WTC11 (cell line): ENCODE measurements at regions not wholly inside any gene's neighbourhood (a gene's known extent, or its start where the extent isn't known, plus 50 kb on each side); places are given as distances from the start of the nearest gene placed in this dataset.

Source experiments
- ATAC-seq: fragments of 200-7000 bp; cut with Tn5 transposase; 2 replicates; pipeline ENCODE4 v1.10.0; 2021; ENCODE audit warnings: mild to moderate bottlenecking, moderate library complexity
- CTCF ChIA-PET: fragments of 300-600 bp; sonication (Branson Sonifier 250); formaldehyde crosslinking; loops from one replicate; lab custom pipeline; 2021; ENCODE audit warnings: antibody characterized with exemption; lab: Charles Lee
- POLR2A ChIA-PET: fragments of 350-600 bp; sonication (Branson Sonifier 250); formaldehyde crosslinking; loops from one replicate; lab custom pipeline; 2021; ENCODE audit warnings: antibody characterized with exemption; lab: Charles Lee
- DNase-seq: peaks from one replicate; pipeline ENCODE4 v3.0.0; 2021; ENCODE audit warnings: low spot score
- H3K27ac Mint-ChIP-seq: 2 replicates; pipeline ENCODE4 v1.8.0; 2021; ENCODE audit warnings: mixed read lengths
- H3K27me3 Mint-ChIP-seq: 2 replicates; pipeline ENCODE4 v1.8.0; 2021; ENCODE audit warnings: low read depth, mild to moderate bottlenecking, moderate library complexity, mixed read lengths
- H3K36me3 Mint-ChIP-seq: 2 replicates; pipeline ENCODE4 v1.8.0; 2021; ENCODE audit warnings: mixed read lengths
- H3K4me1 Mint-ChIP-seq: 2 replicates; pipeline ENCODE4 v1.8.0; 2022; ENCODE audit warnings: mixed read lengths
- H3K4me3 Mint-ChIP-seq: 2 replicates; pipeline ENCODE4 v1.8.0; 2021; ENCODE audit warnings: mild to moderate bottlenecking, moderate library complexity, mixed read lengths
- H3K9me3 Mint-ChIP-seq: 2 replicates; pipeline ENCODE4 v1.8.0; 2021; ENCODE audit warnings: mixed read lengths
- ETV6 ChIP-seq: sonication (generic); formaldehyde crosslinking; IDR thresholded peaks from 2 replicates; pipeline ENCODE4 v1.8.1; 2022; ENCODE audit warnings: mild to moderate bottlenecking, missing genetic modification reagents
- GTF2I ChIP-seq: fragments of 250-450 bp; sonication (Bioruptor Pico); conservative IDR thresholded peaks from 2 replicates; pipeline ENCODE4 v1.4.0; 2021; ENCODE audit warnings: mild to moderate bottlenecking
- JAZF1 ChIP-seq: fragments of 250-450 bp; sonication (Bioruptor Pico); IDR thresholded peaks from 2 replicates; pipeline ENCODE4 v1.9.0; 2021; ENCODE audit warnings: moderate library complexity, mild to moderate bottlenecking, inconsistent platforms
- SMAD4 ChIP-seq: sonication (generic); formaldehyde crosslinking; IDR thresholded peaks from 2 replicates; pipeline ENCODE4 v1.8.0; 2022; ENCODE audit warnings: mild to moderate bottlenecking, missing genetic modification reagents
- SOX15 ChIP-seq: fragments of 250-450 bp; sonication (Bioruptor Pico); IDR thresholded peaks from 2 replicates; pipeline ENCODE4 v1.9.0; 2021; ENCODE audit warnings: mild to moderate bottlenecking
- TCF7 ChIP-seq: sonication (generic); formaldehyde crosslinking; IDR thresholded peaks from 2 replicates; pipeline ENCODE4 v1.8.0; 2022; ENCODE audit warnings: mild to moderate bottlenecking, low read depth, missing genetic modification reagents, moderate library complexity
- ZNF138 ChIP-seq: sonication (generic); formaldehyde crosslinking; conservative IDR thresholded peaks from 2 replicates; pipeline ENCODE4 v1.8.1; 2022; ENCODE audit warnings: mild to moderate bottlenecking, moderate library complexity, missing genetic modification reagents
- ZNF416 ChIP-seq: fragments of 250-450 bp; sonication (Bioruptor Pico); IDR thresholded peaks from 2 replicates; pipeline ENCODE4 v1.9.0; 2021; ENCODE audit warnings: mild to moderate bottlenecking, inconsistent platforms
- TF ChIP-seq, protein P1 (sequence below): sonication (generic); formaldehyde crosslinking; IDR thresholded peaks from 2 replicates; pipeline ENCODE4 v1.8.0; 2023; ENCODE audit warnings: mild to moderate bottlenecking, missing genetic modification reagents
- TF ChIP-seq, protein P2 (sequence below): sonication (generic); formaldehyde crosslinking; IDR thresholded peaks from 2 replicates; pipeline ENCODE4 v1.8.1; 2022; ENCODE audit warnings: low read depth, mild to moderate bottlenecking, moderate library complexity, missing genetic modification reagents, borderline replicate concordance
- TF ChIP-seq, protein P3 (sequence below): sonication (generic); formaldehyde crosslinking; IDR thresholded peaks from 2 replicates; pipeline ENCODE4 v1.8.0; 2022; ENCODE audit warnings: mild to moderate bottlenecking, missing genetic modification reagents
- TF ChIP-seq, protein P4 (sequence below): sonication (generic); formaldehyde crosslinking; IDR thresholded peaks from 2 replicates; pipeline ENCODE4 v1.8.1; 2023; ENCODE audit warnings: mild to moderate bottlenecking, missing genetic modification reagents, moderate library complexity
- TF ChIP-seq, protein P5 (sequence below): sonication (generic); formaldehyde crosslinking; IDR thresholded peaks from 2 replicates; pipeline ENCODE4 v1.8.1; 2023; ENCODE audit warnings: mild to moderate bottlenecking, missing genetic modification reagents, moderate library complexity
- TF ChIP-seq, protein P6 (sequence below): fragments of 250-450 bp; sonication (Bioruptor Pico); IDR thresholded peaks from 2 replicates; pipeline ENCODE4 v1.9.0; 2021; ENCODE audit warnings: mild to moderate bottlenecking
- TF ChIP-seq, protein P7 (sequence below): fragments of 250-450 bp; sonication (Bioruptor Pico); IDR thresholded peaks from 2 replicates; pipeline ENCODE4 v2.1.2; 2022; ENCODE audit warnings: mild to moderate bottlenecking, moderate library complexity
- TF ChIP-seq, protein P8 (sequence below): sonication (generic); formaldehyde crosslinking; IDR thresholded peaks from 2 replicates; pipeline ENCODE4 v1.8.1; 2023; ENCODE audit warnings: mild to moderate bottlenecking, missing genetic modification reagents

DNA sequence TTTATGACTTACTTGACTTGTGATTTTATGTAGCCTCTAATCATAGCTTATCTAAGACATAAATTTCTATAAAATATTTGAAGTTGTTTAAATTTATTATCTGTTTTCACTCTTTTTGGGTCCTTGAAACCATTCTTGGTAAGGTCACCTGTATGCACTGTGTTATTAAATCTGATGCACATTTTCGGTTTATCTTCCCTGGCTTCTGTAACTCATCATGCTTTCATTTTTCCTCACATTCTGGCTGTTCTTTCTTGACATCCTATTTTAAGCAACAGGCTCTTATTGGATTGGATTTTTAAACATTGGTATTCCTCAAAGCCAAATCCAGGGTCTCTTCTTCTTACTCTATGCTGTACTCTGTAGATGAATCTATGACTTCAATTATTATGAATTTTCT is 341.6 kb downstream of the TGFB2 start (continued):
- TF ChIP-seq ZNF138 (CRISPR knock-in tag) (no peak), TCF7 (no peak), SMAD4 (CRISPR knock-in tag) (no peak)

DNA sequence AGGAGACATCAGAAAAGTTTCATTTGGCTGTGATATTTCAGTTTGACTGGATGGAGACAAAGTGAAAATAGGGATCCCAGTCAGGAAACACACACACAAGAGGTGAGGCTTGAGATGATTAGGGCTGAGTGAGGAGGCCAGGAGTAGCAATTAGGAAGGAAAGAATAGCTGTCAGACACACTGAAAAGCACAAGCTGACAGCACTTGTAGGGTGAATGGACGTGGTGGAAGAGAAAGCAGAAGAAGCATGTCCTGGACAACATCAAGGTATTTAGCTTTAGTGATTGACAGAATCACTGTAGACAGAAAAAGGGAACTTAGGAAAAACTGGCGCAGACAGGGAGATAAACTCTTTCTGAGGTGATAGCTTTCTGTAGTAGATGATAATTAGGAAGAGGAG is 347.7 kb downstream of the TGFB2 start:
- TF ChIP-seq, protein P1, sequence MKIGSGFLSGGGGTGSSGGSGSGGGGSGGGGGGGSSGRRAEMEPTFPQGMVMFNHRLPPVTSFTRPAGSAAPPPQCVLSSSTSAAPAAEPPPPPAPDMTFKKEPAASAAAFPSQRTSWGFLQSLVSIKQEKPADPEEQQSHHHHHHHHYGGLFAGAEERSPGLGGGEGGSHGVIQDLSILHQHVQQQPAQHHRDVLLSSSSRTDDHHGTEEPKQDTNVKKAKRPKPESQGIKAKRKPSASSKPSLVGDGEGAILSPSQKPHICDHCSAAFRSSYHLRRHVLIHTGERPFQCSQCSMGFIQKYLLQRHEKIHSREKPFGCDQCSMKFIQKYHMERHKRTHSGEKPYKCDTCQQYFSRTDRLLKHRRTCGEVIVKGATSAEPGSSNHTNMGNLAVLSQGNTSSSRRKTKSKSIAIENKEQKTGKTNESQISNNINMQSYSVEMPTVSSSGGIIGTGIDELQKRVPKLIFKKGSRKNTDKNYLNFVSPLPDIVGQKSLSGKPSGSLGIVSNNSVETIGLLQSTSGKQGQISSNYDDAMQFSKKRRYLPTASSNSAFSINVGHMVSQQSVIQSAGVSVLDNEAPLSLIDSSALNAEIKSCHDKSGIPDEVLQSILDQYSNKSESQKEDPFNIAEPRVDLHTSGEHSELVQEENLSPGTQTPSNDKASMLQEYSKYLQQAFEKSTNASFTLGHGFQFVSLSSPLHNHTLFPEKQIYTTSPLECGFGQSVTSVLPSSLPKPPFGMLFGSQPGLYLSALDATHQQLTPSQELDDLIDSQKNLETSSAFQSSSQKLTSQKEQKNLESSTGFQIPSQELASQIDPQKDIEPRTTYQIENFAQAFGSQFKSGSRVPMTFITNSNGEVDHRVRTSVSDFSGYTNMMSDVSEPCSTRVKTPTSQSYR (CRISPR knock-in tag), result no peak
- TF ChIP-seq, protein P2, sequence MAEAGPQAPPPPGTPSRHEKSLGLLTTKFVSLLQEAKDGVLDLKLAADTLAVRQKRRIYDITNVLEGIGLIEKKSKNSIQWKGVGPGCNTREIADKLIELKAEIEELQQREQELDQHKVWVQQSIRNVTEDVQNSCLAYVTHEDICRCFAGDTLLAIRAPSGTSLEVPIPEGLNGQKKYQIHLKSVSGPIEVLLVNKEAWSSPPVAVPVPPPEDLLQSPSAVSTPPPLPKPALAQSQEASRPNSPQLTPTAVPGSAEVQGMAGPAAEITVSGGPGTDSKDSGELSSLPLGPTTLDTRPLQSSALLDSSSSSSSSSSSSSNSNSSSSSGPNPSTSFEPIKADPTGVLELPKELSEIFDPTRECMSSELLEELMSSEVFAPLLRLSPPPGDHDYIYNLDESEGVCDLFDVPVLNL (CRISPR knock-in tag), result no peak
- TF ChIP-seq, protein P3, sequence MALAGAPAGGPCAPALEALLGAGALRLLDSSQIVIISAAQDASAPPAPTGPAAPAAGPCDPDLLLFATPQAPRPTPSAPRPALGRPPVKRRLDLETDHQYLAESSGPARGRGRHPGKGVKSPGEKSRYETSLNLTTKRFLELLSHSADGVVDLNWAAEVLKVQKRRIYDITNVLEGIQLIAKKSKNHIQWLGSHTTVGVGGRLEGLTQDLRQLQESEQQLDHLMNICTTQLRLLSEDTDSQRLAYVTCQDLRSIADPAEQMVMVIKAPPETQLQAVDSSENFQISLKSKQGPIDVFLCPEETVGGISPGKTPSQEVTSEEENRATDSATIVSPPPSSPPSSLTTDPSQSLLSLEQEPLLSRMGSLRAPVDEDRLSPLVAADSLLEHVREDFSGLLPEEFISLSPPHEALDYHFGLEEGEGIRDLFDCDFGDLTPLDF (CRISPR knock-in tag), result no peak
- TF ChIP-seq, protein P4, sequence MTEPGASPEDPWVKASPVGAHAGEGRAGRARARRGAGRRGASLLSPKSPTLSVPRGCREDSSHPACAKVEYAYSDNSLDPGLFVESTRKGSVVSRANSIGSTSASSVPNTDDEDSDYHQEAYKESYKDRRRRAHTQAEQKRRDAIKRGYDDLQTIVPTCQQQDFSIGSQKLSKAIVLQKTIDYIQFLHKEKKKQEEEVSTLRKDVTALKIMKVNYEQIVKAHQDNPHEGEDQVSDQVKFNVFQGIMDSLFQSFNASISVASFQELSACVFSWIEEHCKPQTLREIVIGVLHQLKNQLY (CRISPR knock-in tag), result no peak
- TF ChIP-seq, protein P5, sequence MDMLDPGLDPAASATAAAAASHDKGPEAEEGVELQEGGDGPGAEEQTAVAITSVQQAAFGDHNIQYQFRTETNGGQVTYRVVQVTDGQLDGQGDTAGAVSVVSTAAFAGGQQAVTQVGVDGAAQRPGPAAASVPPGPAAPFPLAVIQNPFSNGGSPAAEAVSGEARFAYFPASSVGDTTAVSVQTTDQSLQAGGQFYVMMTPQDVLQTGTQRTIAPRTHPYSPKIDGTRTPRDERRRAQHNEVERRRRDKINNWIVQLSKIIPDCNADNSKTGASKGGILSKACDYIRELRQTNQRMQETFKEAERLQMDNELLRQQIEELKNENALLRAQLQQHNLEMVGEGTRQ (CRISPR knock-in tag), result no peak
- TF ChIP-seq, protein P6, sequence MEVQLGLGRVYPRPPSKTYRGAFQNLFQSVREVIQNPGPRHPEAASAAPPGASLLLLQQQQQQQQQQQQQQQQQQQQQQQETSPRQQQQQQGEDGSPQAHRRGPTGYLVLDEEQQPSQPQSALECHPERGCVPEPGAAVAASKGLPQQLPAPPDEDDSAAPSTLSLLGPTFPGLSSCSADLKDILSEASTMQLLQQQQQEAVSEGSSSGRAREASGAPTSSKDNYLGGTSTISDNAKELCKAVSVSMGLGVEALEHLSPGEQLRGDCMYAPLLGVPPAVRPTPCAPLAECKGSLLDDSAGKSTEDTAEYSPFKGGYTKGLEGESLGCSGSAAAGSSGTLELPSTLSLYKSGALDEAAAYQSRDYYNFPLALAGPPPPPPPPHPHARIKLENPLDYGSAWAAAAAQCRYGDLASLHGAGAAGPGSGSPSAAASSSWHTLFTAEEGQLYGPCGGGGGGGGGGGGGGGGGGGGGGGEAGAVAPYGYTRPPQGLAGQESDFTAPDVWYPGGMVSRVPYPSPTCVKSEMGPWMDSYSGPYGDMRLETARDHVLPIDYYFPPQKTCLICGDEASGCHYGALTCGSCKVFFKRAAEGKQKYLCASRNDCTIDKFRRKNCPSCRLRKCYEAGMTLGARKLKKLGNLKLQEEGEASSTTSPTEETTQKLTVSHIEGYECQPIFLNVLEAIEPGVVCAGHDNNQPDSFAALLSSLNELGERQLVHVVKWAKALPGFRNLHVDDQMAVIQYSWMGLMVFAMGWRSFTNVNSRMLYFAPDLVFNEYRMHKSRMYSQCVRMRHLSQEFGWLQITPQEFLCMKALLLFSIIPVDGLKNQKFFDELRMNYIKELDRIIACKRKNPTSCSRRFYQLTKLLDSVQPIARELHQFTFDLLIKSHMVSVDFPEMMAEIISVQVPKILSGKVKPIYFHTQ, result no peak
- TF ChIP-seq ZNF138 (CRISPR knock-in tag) (no peak), GTF2I (CRISPR knock-in tag) (no peak), ETV6 (CRISPR knock-in tag) (no peak), ZNF416 (CRISPR knock-in tag) (no peak), SOX15 (CRISPR knock-in tag) (no peak), JAZF1 (CRISPR knock-in tag) (no peak)
- TF ChIP-seq, protein P7, sequence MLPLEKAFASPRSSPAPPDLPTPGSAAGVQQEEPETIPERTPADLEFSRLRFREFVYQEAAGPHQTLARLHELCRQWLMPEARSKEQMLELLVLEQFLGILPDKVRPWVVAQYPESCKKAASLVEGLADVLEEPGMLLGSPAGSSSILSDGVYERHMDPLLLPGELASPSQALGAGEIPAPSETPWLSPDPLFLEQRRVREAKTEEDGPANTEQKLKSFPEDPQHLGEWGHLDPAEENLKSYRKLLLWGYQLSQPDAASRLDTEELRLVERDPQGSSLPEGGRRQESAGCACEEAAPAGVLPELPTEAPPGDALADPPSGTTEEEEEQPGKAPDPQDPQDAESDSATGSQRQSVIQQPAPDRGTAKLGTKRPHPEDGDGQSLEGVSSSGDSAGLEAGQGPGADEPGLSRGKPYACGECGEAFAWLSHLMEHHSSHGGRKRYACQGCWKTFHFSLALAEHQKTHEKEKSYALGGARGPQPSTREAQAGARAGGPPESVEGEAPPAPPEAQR, result no peak
- TF ChIP-seq, protein P8, sequence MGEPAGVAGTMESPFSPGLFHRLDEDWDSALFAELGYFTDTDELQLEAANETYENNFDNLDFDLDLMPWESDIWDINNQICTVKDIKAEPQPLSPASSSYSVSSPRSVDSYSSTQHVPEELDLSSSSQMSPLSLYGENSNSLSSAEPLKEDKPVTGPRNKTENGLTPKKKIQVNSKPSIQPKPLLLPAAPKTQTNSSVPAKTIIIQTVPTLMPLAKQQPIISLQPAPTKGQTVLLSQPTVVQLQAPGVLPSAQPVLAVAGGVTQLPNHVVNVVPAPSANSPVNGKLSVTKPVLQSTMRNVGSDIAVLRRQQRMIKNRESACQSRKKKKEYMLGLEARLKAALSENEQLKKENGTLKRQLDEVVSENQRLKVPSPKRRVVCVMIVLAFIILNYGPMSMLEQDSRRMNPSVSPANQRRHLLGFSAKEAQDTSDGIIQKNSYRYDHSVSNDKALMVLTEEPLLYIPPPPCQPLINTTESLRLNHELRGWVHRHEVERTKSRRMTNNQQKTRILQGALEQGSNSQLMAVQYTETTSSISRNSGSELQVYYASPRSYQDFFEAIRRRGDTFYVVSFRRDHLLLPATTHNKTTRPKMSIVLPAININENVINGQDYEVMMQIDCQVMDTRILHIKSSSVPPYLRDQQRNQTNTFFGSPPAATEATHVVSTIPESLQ (CRISPR knock-in tag), result no peak
- DNase-seq (no peak), ATAC-seq (no peak)
- CTCF ChIA-PET, result no interaction called here
- Mint-ChIP-seq H3K27ac (no peak overlapping the region), H3K27me3 (no peaks in the 10 kb centered on the region), H3K9me3 (peaks cover 10% of the 10 kb centered on the region), H3K4me3 (no peak overlapping the region), H3K36me3 (no peaks in the 10 kb centered on the region), H3K4me1 (peaks cover 15% of the 10 kb centered on the region)
- POLR2A ChIA-PET, result no interaction called here
